HEK293 (cell line): ENCODE measurements at regions not wholly inside any gene's neighbourhood (a gene's known extent, or its start where the extent isn't known, plus 50 kb on each side); places are given as distances from the start of the nearest gene placed in this dataset.

Experiments
- CTCF ChIA-PET: fragments of 350-600 bp; formaldehyde crosslinking; extraction: SDS; loops from one replicate; lab custom pipeline; 2021; ENCODE audit warnings: antibody characterized with exemption; lab: Yijun Ruan, JAX
- POLR2A ChIA-PET: fragments of 300-600 bp; formaldehyde crosslinking; extraction: SDS; loops from one replicate; lab custom pipeline; 2020; ENCODE audit warnings: antibody characterized with exemption, inconsistent platforms; lab: Yijun Ruan, JAX
- H3K27ac ChIP-seq: fragments of 200-500 bp; sonication (Bioruptor generic); 2 replicates; pipeline ENCODE4 v1.5.1; 2014; ENCODE audit warnings: low read depth, low read length, control low read depth, inconsistent platforms; ENCODE audit errors: extremely low read depth
- H3K36me3 ChIP-seq, 2 experiments: fragments of 200-500 bp in 1 of 2; sonication (Bioruptor generic) in 1 of 2; 1 replicate in 1 of 2; 2 replicates in 1 of 2; pipeline ENCODE4 v1.5.1; 2014 to 2017; ENCODE audit warnings: inconsistent platforms in 2 of 2, low read length in 2 of 2; ENCODE audit not compliant: control insufficient read depth in 2 of 2, insufficient read depth in 1 of 2
- H3K4me1 ChIP-seq: fragments of 200-500 bp; sonication (Bioruptor generic); 2 replicates; pipeline ENCODE4 v1.5.1; 2014; ENCODE audit warnings: mild to moderate bottlenecking, low read length, inconsistent platforms; ENCODE audit not compliant: control insufficient read depth, insufficient read depth
- H3K4me3 ChIP-seq: 2 replicates; pipeline ENCODE4 v1.5.1; 2011; ENCODE audit warnings: low read depth, mild to moderate bottlenecking, control low read depth, low read length, moderate library complexity
- H3K9me3 ChIP-seq: fragments of 200-500 bp; sonication (Bioruptor generic); 2 replicates; pipeline ENCODE4 v1.5.1; 2014; ENCODE audit warnings: low read depth, low read length, inconsistent platforms; ENCODE audit not compliant: control insufficient read depth, insufficient read depth
- GLI2 ChIP-seq: fragments of 450-650 bp; formaldehyde crosslinking; IDR thresholded peaks from 2 replicates; pipeline ENCODE4; 2017; ENCODE audit warnings: missing biosample characterization, missing genetic modification characterization, low read depth, borderline replicate concordance
- OSR2 ChIP-seq: fragments of 450-650 bp; formaldehyde crosslinking; IDR thresholded peaks from 2 replicates; pipeline ENCODE4 v1.5.1; 2016; ENCODE audit warnings: missing biosample characterization, missing genetic modification characterization
- OVOL3 ChIP-seq: fragments of 450-650 bp; formaldehyde crosslinking; IDR thresholded peaks from 2 replicates; pipeline ENCODE4 v1.5.1; 2016; ENCODE audit warnings: missing biosample characterization, missing genetic modification characterization
- SP7 ChIP-seq: fragments of 450-650 bp; formaldehyde crosslinking; IDR thresholded peaks from 2 replicates; pipeline ENCODE4 v1.5.1; 2016; ENCODE audit warnings: missing biosample characterization, missing genetic modification characterization
- TCF7L2 ChIP-seq: IDR thresholded peaks from 2 replicates; pipeline ENCODE4 v1.6.1; 2011; ENCODE audit warnings: low read depth, mild to moderate bottlenecking, inconsistent platforms, low read length, moderate library complexity, borderline replicate concordance
- ZBTB17 ChIP-seq: fragments of 450-650 bp; formaldehyde crosslinking; IDR thresholded peaks from 2 replicates; pipeline ENCODE4 v1.5.1; 2016; ENCODE audit warnings: missing biosample characterization, missing genetic modification characterization
- ZFHX2 ChIP-seq: fragments of 450-650 bp; formaldehyde crosslinking; conservative IDR thresholded peaks from 2 replicates; pipeline ENCODE4 v1.5.1; 2016; ENCODE audit warnings: missing biosample characterization, missing genetic modification characterization
- ZNF155 ChIP-seq: fragments of 450-650 bp; formaldehyde crosslinking; IDR thresholded peaks from 2 replicates; pipeline ENCODE4 v1.5.1; 2016; ENCODE audit warnings: missing biosample characterization, missing genetic modification characterization
- ZNF16 ChIP-seq: fragments of 450-650 bp; formaldehyde crosslinking; IDR thresholded peaks from 2 replicates; pipeline ENCODE4 v1.5.1; 2016; ENCODE audit warnings: low read depth, missing biosample characterization, missing genetic modification characterization
- ZNF416 ChIP-seq: fragments of 450-650 bp; formaldehyde crosslinking; IDR thresholded peaks from 2 replicates; pipeline ENCODE4 v1.5.1; 2016; ENCODE audit warnings: missing biosample characterization, missing genetic modification characterization
- ZNF561 ChIP-seq: fragments of 450-650 bp; IDR thresholded peaks from 2 replicates; pipeline ENCODE4 v1.5.1; 2018; ENCODE audit warnings: missing biosample characterization, missing genetic modification characterization, borderline replicate concordance
- ZNF585B ChIP-seq: fragments of 450-650 bp; formaldehyde crosslinking; IDR thresholded peaks from 2 replicates; pipeline ENCODE4 v1.5.1; 2016; ENCODE audit warnings: missing biosample characterization, missing genetic modification characterization
- ZSCAN23 ChIP-seq: fragments of 450-650 bp; formaldehyde crosslinking; IDR thresholded peaks from 2 replicates; pipeline ENCODE4 v1.5.1; 2016; ENCODE audit warnings: missing biosample characterization, missing genetic modification characterization
- TF ChIP-seq, protein P1 (sequence below): fragments of 450-650 bp; formaldehyde crosslinking; IDR thresholded peaks from 2 replicates; pipeline ENCODE4 v1.5.1; 2016; ENCODE audit warnings: missing biosample characterization, missing genetic modification characterization
- TF ChIP-seq, protein P2 (sequence below): fragments of 450-650 bp; formaldehyde crosslinking; IDR thresholded peaks from 2 replicates; pipeline ENCODE4 v1.5.1; 2016; ENCODE audit warnings: missing biosample characterization, missing genetic modification characterization
- TF ChIP-seq, protein P3 (sequence below): fragments of 450-650 bp; formaldehyde crosslinking; IDR thresholded peaks from 2 replicates; pipeline ENCODE4 v1.5.1; 2016; ENCODE audit warnings: missing biosample characterization, missing genetic modification characterization
- TF ChIP-seq, protein P4 (sequence below): fragments of 450-650 bp; formaldehyde crosslinking; IDR thresholded peaks from 2 replicates; pipeline ENCODE4 v1.5.1; 2016; ENCODE audit warnings: missing biosample characterization, missing genetic modification characterization, borderline replicate concordance

DNA sequence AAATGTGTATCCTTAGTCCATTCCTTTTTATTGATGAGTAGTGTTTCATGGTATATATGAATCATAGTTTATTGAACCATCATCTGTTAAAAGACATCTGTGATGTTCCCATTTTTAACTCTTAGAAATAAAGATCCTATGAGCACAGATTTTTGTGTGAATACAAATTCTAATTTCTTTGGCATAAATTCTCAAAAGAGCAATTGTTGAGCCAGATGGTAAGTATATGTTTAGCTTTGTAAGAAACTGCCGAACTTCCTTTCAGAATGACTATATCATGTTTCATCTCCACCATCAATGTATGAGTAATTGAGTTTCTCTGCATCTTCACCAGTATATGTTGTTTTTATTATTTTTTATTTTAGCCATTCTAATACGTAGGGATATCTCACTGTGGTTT is 526.4 kb downstream of the CDH10 start:
- CTCF ChIA-PET, result interaction anchor here (0.6 to 0.7 kb wide), 2 partner anchors 190 to 1587 kb away, joined by 3 read pairs; no protein-coding TSS in a partner anchor
- H3K27ac ChIP-seq, result no peak overlapping the region
- H3K4me3 ChIP-seq, result no peak overlapping the region
- POLR2A ChIA-PET, result no interaction called here
- H3K36me3 ChIP-seq, result no peaks in the 10 kb centered on the region
- H3K4me1 ChIP-seq, result no peaks in the 10 kb centered on the region
- TF ChIP-seq ZFHX2 (tag by site-specific recombination), result no peak
- no peak for TF ChIP-seq OVOL3 (tag by site-specific recombination)
- TF ChIP-seq, all 188 proteins: peak for 0
- no peaks in the 10 kb centered on the region for H3K9me3 ChIP-seq

DNA sequence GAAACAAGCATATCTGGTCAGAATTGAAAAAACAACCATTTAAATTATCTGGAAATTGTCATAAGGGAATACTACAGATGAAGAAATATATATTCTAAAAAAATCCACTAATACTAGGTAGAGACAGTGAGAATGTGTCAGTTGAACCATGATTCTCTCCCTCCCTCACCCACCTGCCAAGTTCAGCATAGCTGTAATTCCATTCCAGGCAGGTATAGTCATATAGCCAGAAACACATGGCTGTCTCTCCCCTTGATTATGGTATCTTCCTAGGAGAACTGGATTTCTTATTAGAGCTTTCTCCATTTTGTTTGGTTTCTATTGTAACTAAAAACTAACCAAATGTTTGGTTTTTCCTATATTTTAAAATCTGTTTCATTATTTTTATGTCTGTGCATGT is 509.2 kb downstream of the CDH10 start:
- no peaks in the 10 kb centered on the region for H3K36me3 ChIP-seq
- ChIA-PET CTCF (no interaction called here), POLR2A (no interaction called here)
- H3K9me3 ChIP-seq, result no peaks in the 10 kb centered on the region
- no peaks in the 10 kb centered on the region for H3K4me1 ChIP-seq
- no peak overlapping the region for H3K4me3 ChIP-seq
- TF ChIP-seq, protein P1, sequence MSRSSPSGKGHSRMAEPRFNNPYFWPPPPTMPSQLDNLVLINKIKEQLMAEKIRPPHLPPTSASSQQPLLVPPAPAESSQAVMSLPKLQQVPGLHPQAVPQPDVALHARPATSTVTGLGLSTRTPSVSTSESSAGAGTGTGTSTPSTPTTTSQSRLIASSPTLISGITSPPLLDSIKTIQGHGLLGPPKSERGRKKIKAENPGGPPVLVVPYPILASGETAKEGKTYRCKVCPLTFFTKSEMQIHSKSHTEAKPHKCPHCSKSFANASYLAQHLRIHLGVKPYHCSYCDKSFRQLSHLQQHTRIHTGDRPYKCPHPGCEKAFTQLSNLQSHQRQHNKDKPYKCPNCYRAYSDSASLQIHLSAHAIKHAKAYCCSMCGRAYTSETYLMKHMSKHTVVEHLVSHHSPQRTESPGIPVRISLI, result no peak
- TF ChIP-seq SP7 (tag by site-specific recombination) (no peak), ZSCAN23 (no peak), ZNF561 (tag by site-specific recombination) (no peak), ZNF155 (no peak), ZNF16 (tag by site-specific recombination) (no peak), OSR2 (tag by site-specific recombination) (no peak), GLI2 (tag by site-specific recombination) (no peak), ZBTB17 (tag by site-specific recombination) (no peak), ZNF416 (tag by site-specific recombination) (no peak), ZNF585B (tag by site-specific recombination) (no peak), TCF7L2 (no peak)
- TF ChIP-seq, protein P2, sequence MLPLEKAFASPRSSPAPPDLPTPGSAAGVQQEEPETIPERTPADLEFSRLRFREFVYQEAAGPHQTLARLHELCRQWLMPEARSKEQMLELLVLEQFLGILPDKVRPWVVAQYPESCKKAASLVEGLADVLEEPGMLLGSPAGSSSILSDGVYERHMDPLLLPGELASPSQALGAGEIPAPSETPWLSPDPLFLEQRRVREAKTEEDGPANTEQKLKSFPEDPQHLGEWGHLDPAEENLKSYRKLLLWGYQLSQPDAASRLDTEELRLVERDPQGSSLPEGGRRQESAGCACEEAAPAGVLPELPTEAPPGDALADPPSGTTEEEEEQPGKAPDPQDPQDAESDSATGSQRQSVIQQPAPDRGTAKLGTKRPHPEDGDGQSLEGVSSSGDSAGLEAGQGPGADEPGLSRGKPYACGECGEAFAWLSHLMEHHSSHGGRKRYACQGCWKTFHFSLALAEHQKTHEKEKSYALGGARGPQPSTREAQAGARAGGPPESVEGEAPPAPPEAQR, result no peak
- TF ChIP-seq, protein P3, sequence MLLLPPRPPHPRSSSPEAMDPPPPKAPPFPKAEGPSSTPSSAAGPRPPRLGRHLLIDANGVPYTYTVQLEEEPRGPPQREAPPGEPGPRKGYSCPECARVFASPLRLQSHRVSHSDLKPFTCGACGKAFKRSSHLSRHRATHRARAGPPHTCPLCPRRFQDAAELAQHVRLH (tag by site-specific recombination), result no peak
- TF ChIP-seq, protein P4, sequence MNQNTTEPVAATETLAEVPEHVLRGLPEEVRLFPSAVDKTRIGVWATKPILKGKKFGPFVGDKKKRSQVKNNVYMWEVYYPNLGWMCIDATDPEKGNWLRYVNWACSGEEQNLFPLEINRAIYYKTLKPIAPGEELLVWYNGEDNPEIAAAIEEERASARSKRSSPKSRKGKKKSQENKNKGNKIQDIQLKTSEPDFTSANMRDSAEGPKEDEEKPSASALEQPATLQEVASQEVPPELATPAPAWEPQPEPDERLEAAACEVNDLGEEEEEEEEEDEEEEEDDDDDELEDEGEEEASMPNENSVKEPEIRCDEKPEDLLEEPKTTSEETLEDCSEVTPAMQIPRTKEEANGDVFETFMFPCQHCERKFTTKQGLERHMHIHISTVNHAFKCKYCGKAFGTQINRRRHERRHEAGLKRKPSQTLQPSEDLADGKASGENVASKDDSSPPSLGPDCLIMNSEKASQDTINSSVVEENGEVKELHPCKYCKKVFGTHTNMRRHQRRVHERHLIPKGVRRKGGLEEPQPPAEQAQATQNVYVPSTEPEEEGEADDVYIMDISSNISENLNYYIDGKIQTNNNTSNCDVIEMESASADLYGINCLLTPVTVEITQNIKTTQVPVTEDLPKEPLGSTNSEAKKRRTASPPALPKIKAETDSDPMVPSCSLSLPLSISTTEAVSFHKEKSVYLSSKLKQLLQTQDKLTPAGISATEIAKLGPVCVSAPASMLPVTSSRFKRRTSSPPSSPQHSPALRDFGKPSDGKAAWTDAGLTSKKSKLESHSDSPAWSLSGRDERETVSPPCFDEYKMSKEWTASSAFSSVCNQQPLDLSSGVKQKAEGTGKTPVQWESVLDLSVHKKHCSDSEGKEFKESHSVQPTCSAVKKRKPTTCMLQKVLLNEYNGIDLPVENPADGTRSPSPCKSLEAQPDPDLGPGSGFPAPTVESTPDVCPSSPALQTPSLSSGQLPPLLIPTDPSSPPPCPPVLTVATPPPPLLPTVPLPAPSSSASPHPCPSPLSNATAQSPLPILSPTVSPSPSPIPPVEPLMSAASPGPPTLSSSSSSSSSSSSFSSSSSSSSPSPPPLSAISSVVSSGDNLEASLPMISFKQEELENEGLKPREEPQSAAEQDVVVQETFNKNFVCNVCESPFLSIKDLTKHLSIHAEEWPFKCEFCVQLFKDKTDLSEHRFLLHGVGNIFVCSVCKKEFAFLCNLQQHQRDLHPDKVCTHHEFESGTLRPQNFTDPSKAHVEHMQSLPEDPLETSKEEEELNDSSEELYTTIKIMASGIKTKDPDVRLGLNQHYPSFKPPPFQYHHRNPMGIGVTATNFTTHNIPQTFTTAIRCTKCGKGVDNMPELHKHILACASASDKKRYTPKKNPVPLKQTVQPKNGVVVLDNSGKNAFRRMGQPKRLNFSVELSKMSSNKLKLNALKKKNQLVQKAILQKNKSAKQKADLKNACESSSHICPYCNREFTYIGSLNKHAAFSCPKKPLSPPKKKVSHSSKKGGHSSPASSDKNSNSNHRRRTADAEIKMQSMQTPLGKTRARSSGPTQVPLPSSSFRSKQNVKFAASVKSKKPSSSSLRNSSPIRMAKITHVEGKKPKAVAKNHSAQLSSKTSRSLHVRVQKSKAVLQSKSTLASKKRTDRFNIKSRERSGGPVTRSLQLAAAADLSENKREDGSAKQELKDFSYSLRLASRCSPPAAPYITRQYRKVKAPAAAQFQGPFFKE (tag by site-specific recombination), result no peak
- H3K27ac ChIP-seq, result no peak overlapping the region
